ENCODE measurements at regions not wholly inside any gene's neighbourhood (a gene's known extent, or its start where the extent isn't known, plus 50 kb on each side); places are given as distances from the start of the nearest gene placed in this dataset.
"Not testable (repeated sequence)": the region's sequence is repeated elsewhere in the genome, so short reads cannot be mapped to it uniquely, and the experiment has no call there.

DNA sequence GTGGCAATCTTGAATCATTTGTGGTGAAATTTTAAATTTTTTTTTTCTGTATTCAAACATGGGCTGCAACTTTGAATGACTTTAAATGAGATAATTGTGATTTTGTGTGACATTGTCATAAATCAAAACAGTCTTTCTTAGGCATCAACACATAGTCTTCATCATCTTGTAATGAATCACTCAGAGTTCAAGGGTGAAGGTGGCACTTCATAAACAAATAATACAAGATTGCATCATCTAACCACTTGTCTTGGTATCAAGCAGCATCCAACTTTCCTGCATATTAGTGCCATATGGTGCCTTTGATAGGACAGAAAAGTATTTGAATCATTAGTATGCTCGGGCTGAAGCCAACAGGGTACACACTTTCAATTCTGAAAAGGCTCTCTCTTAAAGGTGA is 392.4 kb upstream of the GOT2 start:
- Mint-ChIP-seq H3K9me3 (no peaks in the 10 kb centered on the region), H3K27ac (no peak overlapping the region), H3K4me1 (no peaks in the 10 kb centered on the region), H3K36me3 (ENCODE audit: low read depth) (no peaks in the 10 kb centered on the region), H3K4me3 (no peak overlapping the region), H3K27me3 (no peaks in the 10 kb centered on the region)
- no peak for DNase-seq
- intact Hi-C loops (cut with micrococcal nuclease) = no loop called here

GRCh38 chr16:59124056-59124455 is 389.9 kb upstream of the GOT2 start:
- Mint-ChIP-seq H3K9me3 (no peaks in the 10 kb centered on the region), H3K27me3 (no peaks in the 10 kb centered on the region), H3K36me3 (ENCODE audit: low read depth) (no peaks in the 10 kb centered on the region), H3K4me1 (no peaks in the 10 kb centered on the region), H3K27ac (no peak overlapping the region), H3K4me3 (no peak overlapping the region)
- intact Hi-C loops (cut with micrococcal nuclease) = no loop called here
- DNase-seq = no peak

- intact Hi-C loops (cut with micrococcal nuclease) = no loop called here
- no peak overlapping the region for H3K27ac Mint-ChIP-seq
- no peak overlapping the region for H3K4me3 Mint-ChIP-seq
- H3K4me1 Mint-ChIP-seq = no peaks in the 10 kb centered on the region
- H3K9me3 Mint-ChIP-seq = no peaks in the 10 kb centered on the region
- H3K27me3 Mint-ChIP-seq = no peaks in the 10 kb centered on the region
- DNase-seq = no peak
- H3K36me3 Mint-ChIP-seq (ENCODE audit: low read depth) = no peaks in the 10 kb centered on the region
Measured at GRCh38 chr16:59123479-59123878, 389.4 kb upstream of the GOT2 start.

DNA sequence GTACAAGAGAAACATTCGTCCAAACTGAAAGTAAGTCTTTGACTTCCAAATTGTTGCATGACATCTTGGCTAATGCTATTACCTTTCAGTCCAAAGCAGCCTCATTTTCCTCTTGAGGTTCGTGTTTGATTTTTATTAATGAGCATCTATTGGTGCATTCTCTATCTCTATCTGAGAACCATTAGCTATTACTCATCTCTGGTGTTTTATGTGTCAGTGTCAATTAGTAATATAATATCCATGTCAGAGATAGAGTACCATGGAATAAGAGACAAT is 388.1 kb upstream of the GOT2 start:
- Mint-ChIP-seq H3K4me3 (no peak overlapping the region), H3K36me3 (ENCODE audit: low read depth) (no peaks in the 10 kb centered on the region)
- intact Hi-C loops (cut with micrococcal nuclease) = no loop called here

DNA sequence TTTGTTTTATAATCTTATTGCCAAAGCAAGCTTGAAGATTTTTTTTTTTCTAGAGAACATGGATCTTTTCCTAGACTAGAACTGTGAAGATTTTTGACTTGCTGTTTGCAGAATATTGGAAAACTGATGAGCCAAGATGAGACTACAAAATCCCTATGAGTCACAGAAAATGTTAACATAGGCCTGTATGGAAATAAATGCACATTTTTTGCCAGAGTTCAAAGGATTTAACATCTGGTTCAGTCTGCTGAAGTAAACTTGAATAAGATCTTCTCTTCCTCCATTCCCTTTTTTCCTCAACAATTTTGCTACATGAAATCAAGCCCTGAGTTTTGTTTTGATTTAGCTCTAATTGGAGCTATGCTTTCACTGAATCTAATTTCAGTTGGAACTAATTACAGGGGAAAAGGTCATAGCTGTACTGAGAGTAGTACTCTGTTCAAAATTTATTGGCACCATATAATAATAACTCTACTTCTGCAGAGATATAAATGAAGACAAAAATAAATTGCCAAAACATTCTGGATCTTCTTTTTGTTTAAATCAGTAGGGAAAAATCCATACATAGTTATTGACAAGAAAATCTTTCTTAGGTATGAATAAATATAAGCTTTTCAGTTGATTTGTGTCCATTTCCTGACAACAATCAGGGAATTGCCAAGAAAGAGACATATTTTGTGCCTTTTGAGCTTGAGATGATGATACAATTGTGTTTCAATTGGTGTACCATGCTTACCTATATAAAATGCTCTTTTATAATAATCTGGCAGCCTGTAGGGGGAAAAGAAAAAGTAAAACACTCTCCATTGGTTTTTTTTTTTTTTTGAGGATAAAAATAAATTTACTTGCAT is 387.5 kb upstream of the GOT2 start:
- Mint-ChIP-seq H3K9me3 (no peaks in the 10 kb centered on the region), H3K27me3 (no peaks in the 10 kb centered on the region), H3K27ac (no peak overlapping the region), H3K4me3 (no peak overlapping the region), H3K4me1 (no peaks in the 10 kb centered on the region), H3K36me3 (ENCODE audit: low read depth) (no peaks in the 10 kb centered on the region)
- intact Hi-C loops (cut with micrococcal nuclease) = no loop called here
- no peak for DNase-seq

More for the DNA sequence above, 388.1 kb upstream of the GOT2 start:
- H3K27ac Mint-ChIP-seq = no peak overlapping the region
- H3K27me3 Mint-ChIP-seq = no peaks in the 10 kb centered on the region
- no peaks in the 10 kb centered on the region for H3K9me3 Mint-ChIP-seq
- H3K4me1 Mint-ChIP-seq = no peaks in the 10 kb centered on the region
- no peak for DNase-seq

- no peaks in the 10 kb centered on the region for H3K36me3 Mint-ChIP-seq (ENCODE audit: low read depth)
- no peak for DNase-seq
- H3K4me1 Mint-ChIP-seq = no peaks in the 10 kb centered on the region
- no peaks in the 10 kb centered on the region for H3K9me3 Mint-ChIP-seq
- intact Hi-C loops (cut with micrococcal nuclease) = no loop called here
- no peaks in the 10 kb centered on the region for H3K27me3 Mint-ChIP-seq
- H3K27ac Mint-ChIP-seq = no peak overlapping the region
- H3K4me3 Mint-ChIP-seq = no peak overlapping the region
Measured at GRCh38 chr16:59116744-59117143, 382.6 kb upstream of the GOT2 start.

DNA sequence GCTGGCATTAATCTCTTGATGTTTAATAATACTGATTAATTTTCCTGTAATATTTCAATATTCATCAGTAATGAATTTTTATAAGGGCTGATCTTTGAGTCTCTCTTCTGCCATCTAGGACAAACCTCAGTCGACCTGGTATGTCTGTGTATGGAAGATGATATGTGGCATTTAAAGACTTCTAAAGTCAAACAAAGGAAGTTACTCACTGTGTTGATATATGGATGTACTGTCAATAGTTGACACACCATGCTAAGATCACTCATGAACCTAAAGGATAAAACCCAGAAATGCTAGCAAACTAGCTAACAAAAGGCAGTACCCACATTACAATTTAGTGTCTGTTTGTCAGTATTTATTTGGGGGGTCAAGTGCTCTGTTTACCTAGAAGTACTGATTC is 380.7 kb upstream of the GOT2 start:
- Mint-ChIP-seq H3K36me3 (ENCODE audit: low read depth) (no peaks in the 10 kb centered on the region), H3K27me3 (no peaks in the 10 kb centered on the region), H3K4me1 (no peaks in the 10 kb centered on the region), H3K27ac (no peak overlapping the region), H3K4me3 (no peak overlapping the region), H3K9me3 (no peaks in the 10 kb centered on the region)
- intact Hi-C loops (cut with micrococcal nuclease) = no loop called here
- DNase-seq = no peak

- no peaks in the 10 kb centered on the region for H3K4me1 Mint-ChIP-seq
- H3K36me3 Mint-ChIP-seq (ENCODE audit: low read depth) = no peaks in the 10 kb centered on the region
- H3K9me3 Mint-ChIP-seq = no peaks in the 10 kb centered on the region
- H3K27ac Mint-ChIP-seq = no peak overlapping the region
- DNase-seq = no peak
- no peaks in the 10 kb centered on the region for H3K27me3 Mint-ChIP-seq
- intact Hi-C loops (cut with micrococcal nuclease) = no loop called here
- H3K4me3 Mint-ChIP-seq = no peak overlapping the region
Measured at GRCh38 chr16:59113004-59113670, 379.0 kb upstream of the GOT2 start.

GRCh38 chr16:59111280-59111679 is 377.2 kb upstream of the GOT2 start:
- Mint-ChIP-seq H3K27ac (no peak overlapping the region), H3K9me3 (no peaks in the 10 kb centered on the region), H3K36me3 (ENCODE audit: low read depth) (no peaks in the 10 kb centered on the region), H3K4me1 (no peaks in the 10 kb centered on the region), H3K4me3 (no peak overlapping the region), H3K27me3 (no peaks in the 10 kb centered on the region)
- DNase-seq = no peak
- intact Hi-C loops (cut with micrococcal nuclease) = no loop called here

GRCh38 chr16:59108374-59108773 is 374.3 kb upstream of the GOT2 start:
- H3K27me3 Mint-ChIP-seq = no peaks in the 10 kb centered on the region
- intact Hi-C loops (cut with micrococcal nuclease) = no loop called here
- no peaks in the 10 kb centered on the region for H3K9me3 Mint-ChIP-seq
- H3K36me3 Mint-ChIP-seq (ENCODE audit: low read depth) = no peaks in the 10 kb centered on the region
- DNase-seq = no peak
- no peak overlapping the region for H3K27ac Mint-ChIP-seq
- H3K4me3 Mint-ChIP-seq = no peak overlapping the region
- H3K4me1 Mint-ChIP-seq = no peaks in the 10 kb centered on the region

- H3K27me3 Mint-ChIP-seq; H3K36me3 Mint-ChIP-seq (ENCODE audit: low read depth); DNase-seq; intact Hi-C loops (cut with micrococcal nuclease); H3K4me3 Mint-ChIP-seq; H3K9me3 Mint-ChIP-seq; H3K27ac Mint-ChIP-seq; H3K4me1 Mint-ChIP-seq: not testable (repeated sequence)
Measured at GRCh38 chr16:59096682-59097081, 362.6 kb upstream of the GOT2 start.

GRCh38 chr16:59090541-59090940 is 356.4 kb upstream of the GOT2 start:
- no peaks in the 10 kb centered on the region for H3K36me3 Mint-ChIP-seq (ENCODE audit: low read depth)
- H3K27ac Mint-ChIP-seq = no peak overlapping the region
- no peaks in the 10 kb centered on the region for H3K27me3 Mint-ChIP-seq
- H3K9me3 Mint-ChIP-seq = peaks cover 6% of the 10 kb centered on the region
- intact Hi-C loops (cut with micrococcal nuclease) = no loop called here
- H3K4me1 Mint-ChIP-seq = no peaks in the 10 kb centered on the region
- no peak for DNase-seq
- no peak overlapping the region for H3K4me3 Mint-ChIP-seq

- Mint-ChIP-seq H3K27ac (no peak overlapping the region), H3K27me3 (no peaks in the 10 kb centered on the region), H3K4me3 (no peak overlapping the region), H3K36me3 (ENCODE audit: low read depth) (no peaks in the 10 kb centered on the region), H3K9me3 (peaks cover 3% of the 10 kb centered on the region), H3K4me1 (no peaks in the 10 kb centered on the region)
- DNase-seq = no peak
- intact Hi-C loops (cut with micrococcal nuclease) = no loop called here
Measured at GRCh38 chr16:59088431-59088830, 354.3 kb upstream of the GOT2 start.

DNA sequence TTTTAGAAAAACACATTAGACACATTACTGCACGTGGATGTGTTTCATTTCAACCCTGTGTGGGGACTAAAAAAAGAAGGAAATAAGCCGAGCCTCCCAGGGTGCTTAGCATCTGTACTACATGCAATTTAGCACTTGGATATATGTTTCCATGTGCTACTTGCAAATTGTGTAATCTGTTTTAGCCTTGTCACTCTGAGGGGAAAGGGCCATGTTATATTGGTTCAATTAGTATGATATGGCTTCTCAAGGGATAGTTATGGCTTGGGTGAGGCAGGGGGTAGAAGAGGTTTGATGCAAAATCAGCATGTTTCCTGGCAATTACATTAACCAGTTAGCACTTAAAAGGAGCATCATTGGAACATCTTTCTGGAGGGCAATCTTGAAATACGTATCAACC is 353.5 kb upstream of the GOT2 start:
- Mint-ChIP-seq H3K27me3 (no peaks in the 10 kb centered on the region), H3K36me3 (ENCODE audit: low read depth) (no peaks in the 10 kb centered on the region), H3K27ac (no peak overlapping the region), H3K4me1 (no peaks in the 10 kb centered on the region), H3K9me3 (peaks cover 3% of the 10 kb centered on the region), H3K4me3 (no peak overlapping the region)
- DNase-seq = no peak
- intact Hi-C loops (cut with micrococcal nuclease) = no loop called here

DNA sequence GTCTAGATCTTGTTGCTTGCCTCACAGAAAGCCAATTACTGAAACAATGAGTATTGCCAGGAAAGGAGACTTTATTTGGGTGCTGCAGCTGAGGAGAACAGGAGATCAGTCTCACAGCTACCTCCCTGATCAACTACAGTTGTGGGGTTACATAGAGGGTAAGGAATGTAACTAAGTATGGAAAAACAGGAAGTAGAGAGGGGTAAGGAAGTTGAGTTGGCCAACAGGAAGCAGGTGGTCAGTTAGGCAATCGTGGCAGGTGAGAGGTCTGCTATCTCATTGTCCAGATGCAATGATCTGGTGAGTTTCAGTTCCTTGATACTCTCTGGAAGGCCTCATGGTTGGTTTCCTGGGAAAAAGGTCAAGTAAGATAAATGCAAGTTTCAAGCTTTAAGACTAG is 333.1 kb upstream of the GOT2 start:
- no peak for DNase-seq
- Mint-ChIP-seq H3K4me1 (no peaks in the 10 kb centered on the region), H3K27me3 (no peaks in the 10 kb centered on the region), H3K36me3 (ENCODE audit: low read depth) (no peaks in the 10 kb centered on the region), H3K27ac (no peak overlapping the region), H3K4me3 (no peak overlapping the region), H3K9me3 (no peaks in the 10 kb centered on the region)
- intact Hi-C loops (cut with micrococcal nuclease) = no loop called here
